Muscle of leg (tissue), 3 donors: ENCODE measurements at regions not wholly inside any gene's neighbourhood (a gene's known extent, or its start where the extent isn't known, plus 50 kb on each side); places are given as distances from the start of the nearest gene placed in this dataset.
"Not testable (repeated sequence)": the region's sequence is repeated elsewhere in the genome, so short reads cannot be mapped to it uniquely, and the experiment has no call there.

ENCODE experiments used
- DNase-seq: peaks from one replicate; pipeline ENCODE4 v3.0.0; 2013
- H3K27ac ChIP-seq: one replicate; pipeline ENCODE4 v1.5.1; 2013; ENCODE audit warnings: mild to moderate bottlenecking, low read length, control low read depth
- H3K27me3 ChIP-seq: one replicate; pipeline ENCODE4 v1.6.1; 2013; ENCODE audit warnings: low read length; ENCODE audit not compliant: control insufficient read depth, insufficient read depth
- H3K36me3 ChIP-seq: one replicate; pipeline ENCODE4 v1.6.1; 2013; ENCODE audit warnings: low read length; ENCODE audit not compliant: control insufficient read depth, insufficient read depth
- H3K4me1 ChIP-seq: one replicate; pipeline ENCODE4 v1.6.1; 2013; ENCODE audit warnings: low read length; ENCODE audit not compliant: control insufficient read depth, insufficient read depth
- H3K4me3 ChIP-seq: one replicate; pipeline ENCODE4 v1.5.1; 2013; ENCODE audit warnings: low read length, control low read depth
- H3K9me3 ChIP-seq: replicated peaks from 2 replicates; pipeline ENCODE4 v1.6.1; 2013; ENCODE audit warnings: low read depth, low read length; ENCODE audit not compliant: control insufficient read depth
- WGBS: methylation state at CpG from one replicate; pipeline ENCODE4 v1.1.5; 2013; ENCODE audit warnings: missing lambda C conversion rate; ENCODE audit not compliant: insufficient coverage; 5-methylcytosine and 5-hydroxymethylcytosine counted together

DNA sequence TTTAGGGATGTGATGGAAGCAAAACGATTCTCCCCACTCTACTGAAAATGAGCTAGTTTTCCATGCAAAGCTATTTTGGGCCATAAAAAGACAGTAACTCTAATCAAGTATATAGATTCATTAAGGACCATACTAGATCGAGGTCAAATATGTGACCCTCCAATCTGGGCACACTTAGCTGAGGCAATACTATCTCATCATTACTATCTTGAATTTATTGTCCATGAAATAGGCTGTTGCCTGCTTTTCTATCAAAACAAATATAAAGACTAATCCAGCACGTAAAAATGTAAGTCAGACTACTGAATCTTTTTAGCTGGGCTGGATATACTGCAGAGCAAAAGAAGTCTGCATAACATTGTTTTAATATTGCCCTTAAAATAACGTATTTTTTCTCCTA lies 943.1 kb downstream of the NR2F1-AS1 start:
- no peaks in the 10 kb centered on the region for H3K27me3 ChIP-seq
- no peak overlapping the region for H3K27ac ChIP-seq
- DNase-seq = no peak
- H3K36me3 ChIP-seq = no peaks in the 10 kb centered on the region
- H3K4me1 ChIP-seq = no peaks in the 10 kb centered on the region
- WGBS = no CpG with 5 or more reads among the region's 4 CpGs
- no peak overlapping the region for H3K4me3 ChIP-seq
- no peaks in the 10 kb centered on the region for H3K9me3 ChIP-seq

DNA sequence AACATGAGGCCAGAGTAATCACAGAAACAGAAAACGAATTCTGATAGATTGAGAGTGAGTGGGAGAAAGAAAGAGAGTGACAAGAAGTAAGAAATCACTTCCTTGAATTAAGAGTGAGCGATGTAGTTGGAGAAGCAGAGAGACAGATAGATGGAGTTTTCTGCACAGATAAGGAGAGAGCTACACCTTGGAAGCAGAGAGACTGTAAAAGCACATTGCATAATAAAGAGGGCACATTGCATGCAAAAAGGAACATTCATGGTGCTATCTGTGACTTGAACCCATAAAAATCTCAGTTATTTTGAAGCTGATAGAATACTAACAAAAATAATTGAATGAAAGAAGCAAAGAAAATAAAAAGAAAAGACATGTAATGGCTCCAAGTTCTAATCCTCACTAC lies 943.8 kb downstream of the NR2F1-AS1 start:
- Histone ChIP-seq H3K27me3 (no peaks in the 10 kb centered on the region), H3K4me3 (no peak overlapping the region), H3K36me3 (no peaks in the 10 kb centered on the region), H3K4me1 (no peaks in the 10 kb centered on the region), H3K9me3 (no peaks in the 10 kb centered on the region), H3K27ac (no peak overlapping the region)
- DNase-seq = no peak
- WGBS = 64% methylated on average over 2 of the region's 2 CpGs

DNA sequence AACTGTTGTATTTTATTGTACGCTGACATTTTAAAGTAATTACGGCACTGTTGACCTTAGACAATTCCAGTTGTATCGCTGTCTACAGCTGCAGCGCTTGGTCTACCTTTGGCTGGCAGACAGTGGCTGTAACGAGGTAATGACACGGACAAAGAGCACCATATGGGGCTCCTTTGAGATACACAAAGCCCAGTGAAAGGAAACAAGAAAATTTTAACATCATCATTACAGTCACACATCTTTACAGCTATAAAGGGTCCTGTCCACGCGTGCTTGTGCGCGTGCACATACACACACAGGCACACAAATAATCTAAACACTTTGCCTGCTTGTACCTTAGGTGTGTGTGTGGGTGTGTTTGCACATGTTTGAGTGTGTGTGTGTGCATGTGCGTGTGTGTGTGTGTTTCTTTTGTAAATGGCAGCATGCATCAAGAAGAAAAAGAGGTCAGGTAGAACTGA lies 946.0 kb downstream of the NR2F1-AS1 start:
- Histone ChIP-seq H3K27me3 (no peaks in the 10 kb centered on the region), H3K27ac (no peak overlapping the region), H3K4me1 (no peaks in the 10 kb centered on the region), H3K36me3 (no peaks in the 10 kb centered on the region), H3K4me3 (no peak overlapping the region), H3K9me3 (no peaks in the 10 kb centered on the region)
- WGBS = 46% methylated on average over 7 of the region's 11 CpGs
- DNase-seq = no peak

DNA sequence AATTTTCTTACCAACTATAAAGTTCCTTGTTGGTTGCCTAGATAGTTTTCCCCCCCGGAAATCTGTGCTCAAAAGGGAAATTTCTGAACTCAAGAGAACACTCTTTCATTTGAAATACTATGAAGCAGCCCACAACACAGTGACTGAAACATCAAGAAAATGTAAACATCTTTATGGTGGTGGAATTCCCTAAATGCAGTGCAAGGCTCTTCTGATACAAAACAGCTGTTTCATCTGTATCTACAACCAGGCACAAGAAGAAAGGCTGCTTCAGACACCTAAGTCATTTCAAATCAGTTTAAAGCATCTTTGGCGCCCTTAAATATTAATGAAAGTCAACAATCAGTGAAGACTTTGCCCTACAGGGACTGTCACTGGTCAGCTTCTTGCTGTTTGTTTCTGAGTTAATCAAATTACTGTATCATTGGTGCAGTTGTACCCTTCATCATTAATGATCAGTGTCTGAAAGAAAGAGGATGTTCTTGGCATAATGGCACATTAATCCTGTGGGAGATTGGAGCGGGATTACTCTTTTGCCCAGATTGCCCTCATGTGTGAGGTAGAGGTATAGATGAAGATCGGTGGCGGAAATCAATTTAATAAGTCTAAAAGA lies 947.0 kb downstream of the NR2F1-AS1 start:
- no peaks in the 10 kb centered on the region for H3K4me1 ChIP-seq
- no peak overlapping the region for H3K4me3 ChIP-seq
- peaks cover 5% of the 10 kb centered on the region for H3K9me3 ChIP-seq
- no peak overlapping the region for H3K27ac ChIP-seq
- H3K27me3 ChIP-seq = no peaks in the 10 kb centered on the region
- 64% methylated on average over 3 of the region's 5 CpGs for WGBS
- H3K36me3 ChIP-seq = no peaks in the 10 kb centered on the region
- DNase-seq = no peak

DNA sequence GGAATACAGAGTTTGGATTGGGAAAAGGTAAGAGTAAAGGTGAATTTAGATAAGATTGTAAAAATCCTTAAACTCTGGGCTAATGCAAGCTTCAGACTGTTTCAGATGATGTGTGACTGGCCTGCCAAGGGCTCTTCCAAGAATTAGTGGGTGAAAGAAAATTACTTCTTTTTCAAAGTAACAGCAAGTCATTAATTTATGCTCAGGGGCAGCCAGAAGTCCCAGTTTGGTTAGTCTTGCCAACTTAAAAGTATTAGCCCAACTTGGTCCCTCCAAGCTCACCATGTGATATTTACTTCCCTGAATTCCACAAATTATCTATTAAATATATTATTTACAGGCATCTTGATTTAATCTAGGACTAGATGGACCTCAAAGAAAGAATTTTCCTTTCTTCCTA lies 947.8 kb downstream of the NR2F1-AS1 start:
- no peak overlapping the region for H3K27ac ChIP-seq
- no peaks in the 10 kb centered on the region for H3K27me3 ChIP-seq
- no peaks in the 10 kb centered on the region for H3K36me3 ChIP-seq
- H3K9me3 ChIP-seq = peaks cover 5% of the 10 kb centered on the region
- no peaks in the 10 kb centered on the region for H3K4me1 ChIP-seq
- DNase-seq = no peak
- H3K4me3 ChIP-seq = no peak overlapping the region

DNA sequence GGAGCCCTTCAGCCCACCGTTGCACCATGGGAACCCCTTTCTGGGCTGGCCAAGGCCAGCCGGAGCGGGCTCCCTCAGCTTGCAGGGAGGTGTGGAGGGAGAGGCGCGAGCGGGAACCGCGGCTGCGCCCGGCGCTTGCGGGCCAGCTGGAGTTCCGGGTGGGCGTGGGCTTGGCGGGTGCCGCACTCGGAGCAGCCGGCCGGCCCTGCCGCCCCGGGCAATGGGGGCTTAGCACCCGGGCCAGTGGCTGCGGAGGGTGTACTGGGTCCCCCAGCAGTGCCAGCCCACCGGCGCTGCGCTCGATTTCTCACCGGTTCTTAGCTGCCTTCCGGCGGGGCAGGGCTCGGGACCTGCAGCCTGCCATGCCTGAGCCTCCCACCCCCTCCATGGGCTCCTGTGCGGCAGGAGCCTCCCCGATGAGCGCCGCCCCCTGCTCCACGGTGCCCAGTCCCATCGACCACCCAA lies 949.8 kb downstream of the NR2F1-AS1 start:
- H3K36me3 ChIP-seq, H3K27ac ChIP-seq, H3K27me3 ChIP-seq, H3K9me3 ChIP-seq, H3K4me3 ChIP-seq, DNase-seq, H3K4me1 ChIP-seq: not testable (repeated sequence)
- WGBS = 94% methylated on average over 30 of the region's 37 CpGs

DNA sequence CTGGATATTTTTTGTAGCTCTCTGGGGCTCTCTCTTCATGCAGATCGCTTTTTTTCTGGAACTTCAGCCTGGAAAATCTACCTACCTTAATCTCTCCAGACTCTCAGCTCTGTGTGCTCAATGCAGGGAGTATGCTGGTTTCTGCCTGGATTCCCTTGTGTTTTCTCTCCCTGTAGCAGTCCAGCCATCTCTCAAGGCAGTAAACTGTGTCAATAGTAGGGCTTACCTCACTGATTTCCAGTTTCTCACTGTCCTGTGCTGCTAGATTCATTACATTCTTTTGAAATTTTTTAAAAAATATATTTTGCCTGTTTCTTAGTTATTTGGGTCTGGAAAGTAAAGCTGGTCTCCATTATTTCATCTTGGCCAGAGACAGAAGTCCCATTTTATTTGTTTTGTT lies 951.4 kb downstream of the NR2F1-AS1 start:
- DNase-seq = no peak
- WGBS = no CpG with 5 or more reads among the region's 1 CpG
- peaks cover 5% of the 10 kb centered on the region for H3K9me3 ChIP-seq
- H3K27ac ChIP-seq = no peak overlapping the region
- H3K36me3 ChIP-seq = no peaks in the 10 kb centered on the region
- H3K27me3 ChIP-seq = no peaks in the 10 kb centered on the region
- no peaks in the 10 kb centered on the region for H3K4me1 ChIP-seq
- H3K4me3 ChIP-seq = no peak overlapping the region

DNA sequence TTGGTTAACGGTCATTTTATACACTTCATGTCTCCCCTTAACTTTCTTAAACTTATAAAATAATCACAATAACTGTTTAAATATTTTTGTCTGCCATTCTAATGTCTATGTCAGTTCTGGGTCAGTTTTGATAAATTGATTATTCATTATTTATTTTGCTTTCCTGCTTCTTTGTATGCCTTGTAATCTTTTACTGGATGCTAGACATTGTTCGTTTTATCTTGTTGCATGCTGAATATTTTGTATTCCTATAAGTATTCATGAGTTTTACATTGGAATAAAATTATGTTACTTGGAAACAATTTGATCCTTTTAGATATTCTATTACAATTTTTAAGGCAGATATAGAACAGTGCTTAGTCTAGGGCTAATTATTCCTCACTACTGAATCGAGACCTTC lies 952.0 kb downstream of the NR2F1-AS1 start:
- Histone ChIP-seq H3K4me3 (no peak overlapping the region), H3K4me1 (no peaks in the 10 kb centered on the region), H3K9me3 (peaks cover 5% of the 10 kb centered on the region), H3K36me3 (no peaks in the 10 kb centered on the region), H3K27ac (no peak overlapping the region), H3K27me3 (no peaks in the 10 kb centered on the region)
- no CpG with 5 or more reads among the region's 3 CpGs for WGBS
- no peak for DNase-seq

DNA sequence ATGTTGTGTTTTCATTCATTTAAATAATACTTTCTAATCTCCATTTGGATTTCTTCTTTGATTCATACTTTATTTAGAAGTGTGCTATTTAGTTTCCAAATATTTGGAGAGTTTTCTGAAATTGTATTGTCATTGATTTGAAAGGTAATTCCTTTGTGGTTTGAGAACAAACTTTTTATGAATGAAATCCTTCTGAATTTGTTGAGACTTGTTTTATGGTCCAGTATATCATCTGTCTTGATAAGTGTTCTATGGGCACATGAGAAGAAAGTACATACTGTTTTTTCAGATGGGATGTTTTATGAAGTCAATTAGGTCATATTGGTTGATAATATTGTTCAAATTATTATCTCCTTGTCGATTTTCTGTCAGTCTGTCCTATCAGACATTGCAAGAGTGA lies 953.8 kb downstream of the NR2F1-AS1 start:
- no peaks in the 10 kb centered on the region for H3K4me1 ChIP-seq
- no CpG with 5 or more reads among the region's 1 CpG for whole genome bisulfite sequencing
- no peak overlapping the region for H3K4me3 ChIP-seq
- no peaks in the 10 kb centered on the region for H3K27me3 ChIP-seq
- H3K9me3 ChIP-seq = peaks cover 5% of the 10 kb centered on the region
- no peak overlapping the region for H3K27ac ChIP-seq
- no peak for DNase-seq
- no peaks in the 10 kb centered on the region for H3K36me3 ChIP-seq

DNA sequence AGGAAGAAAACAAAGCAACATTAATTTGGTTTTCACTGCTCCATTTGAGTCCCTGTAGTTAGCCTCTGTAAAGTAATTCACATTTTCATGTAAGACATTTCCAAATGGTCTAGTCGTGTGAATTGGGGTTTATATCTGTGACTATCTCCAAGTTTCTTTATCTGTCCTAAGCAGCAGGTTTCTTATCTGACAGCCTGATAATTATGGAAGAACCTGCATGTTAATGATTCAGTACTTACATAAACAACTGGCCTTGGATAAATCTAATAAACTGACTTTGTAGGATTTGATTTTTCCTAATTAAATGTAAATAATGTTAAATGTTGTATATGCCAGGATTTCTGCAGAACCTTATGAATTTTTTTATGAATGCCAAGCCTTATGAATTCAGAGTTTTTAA lies 964.9 kb downstream of the NR2F1-AS1 start:
- Histone ChIP-seq H3K36me3 (no peaks in the 10 kb centered on the region), H3K4me1 (no peaks in the 10 kb centered on the region), H3K27me3 (no peaks in the 10 kb centered on the region), H3K27ac (no peak overlapping the region), H3K4me3 (no peak overlapping the region), H3K9me3 (no peaks in the 10 kb centered on the region)
- no peak for DNase-seq
- no CpG with 5 or more reads among the region's 1 CpG for WGBS

DNA sequence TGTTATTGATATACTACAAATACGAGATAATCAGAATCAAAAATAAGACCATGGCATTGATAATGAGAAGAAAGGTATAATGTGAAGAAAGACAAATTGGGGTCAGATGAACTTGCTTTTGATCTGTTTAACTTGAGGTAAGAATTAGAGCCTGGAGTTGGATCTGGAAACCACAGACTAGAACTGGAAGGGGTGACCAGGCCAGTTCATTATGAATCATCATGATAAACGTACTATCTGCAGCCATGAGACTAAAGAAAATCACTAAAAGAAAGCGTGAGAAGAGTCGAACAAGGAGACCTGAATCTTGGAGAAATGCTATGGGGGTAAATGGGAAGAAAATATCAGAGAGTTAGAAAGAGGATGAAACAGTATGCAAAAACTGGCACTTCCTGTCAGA lies 967.5 kb downstream of the NR2F1-AS1 start:
- H3K4me1 ChIP-seq = no peaks in the 10 kb centered on the region
- no peaks in the 10 kb centered on the region for H3K9me3 ChIP-seq
- no peak overlapping the region for H3K4me3 ChIP-seq
- no peak for DNase-seq
- no peaks in the 10 kb centered on the region for H3K27me3 ChIP-seq
- H3K36me3 ChIP-seq = no peaks in the 10 kb centered on the region
- H3K27ac ChIP-seq = no peak overlapping the region
- 80% methylated on average over 1 of the region's 4 CpGs for WGBS
